Activated CD4-positive, alpha-beta memory T cell treated with anti-CD3 and anti-CD28 coated beads for 36 hours (primary cell): ENCODE measurements at regions not wholly inside any gene's neighbourhood (a gene's known extent, or its start where the extent isn't known, plus 50 kb on each side); places are given as distances from the start of the nearest gene placed in this dataset.

Source experiments
- CTCF ChIA-PET: fragments of 350-600 bp; sonication (Branson Sonifier 250); formaldehyde crosslinking; loops from one replicate; lab custom pipeline; 2021; ENCODE audit warnings: antibody characterized with exemption, inconsistent platforms; lab: Charles Lee
- POLR2A ChIA-PET: fragments of 350-600 bp; sonication (Branson Sonifier 250); formaldehyde crosslinking; loops from one replicate; lab custom pipeline; 2021; ENCODE audit warnings: antibody characterized with exemption; lab: Charles Lee
- DNase-seq: peaks from one replicate; pipeline ENCODE4 v3.0.0-alpha.2; 2020
- H3K27ac Mint-ChIP-seq: one replicate; pipeline ENCODE4 v1.8.0; 2021; ENCODE audit warnings: mixed read lengths
- H3K27me3 Mint-ChIP-seq: one replicate; pipeline ENCODE4 v1.8.0; 2021; ENCODE audit warnings: mixed read lengths
- H3K36me3 Mint-ChIP-seq: one replicate; pipeline ENCODE4 v1.8.0; 2021; ENCODE audit warnings: mixed read lengths
- H3K4me1 Mint-ChIP-seq: one replicate; pipeline ENCODE4 v1.8.0; 2021; ENCODE audit warnings: low read depth, mixed read lengths
- H3K4me3 Mint-ChIP-seq: one replicate; pipeline ENCODE4 v1.8.0; 2021; ENCODE audit warnings: mild to moderate bottlenecking, mixed read lengths
- H3K9me3 Mint-ChIP-seq: one replicate; pipeline ENCODE4 v1.8.0; 2021; ENCODE audit warnings: mixed read lengths
- intact Hi-C: fragments of 100-400 bp; cut with micrococcal nuclease; formaldehyde crosslinking; loops from one replicate; pipeline ENCODE4 v1.15.1; 2023

GRCh38 chr3:13951184-13951583, 71.3 kb upstream of the WNT7A start:
- Mint-ChIP-seq H3K4me1 (no peaks in the 10 kb centered on the region), H3K27ac (no peak overlapping the region), H3K27me3 (peaks cover 29% of the 10 kb centered on the region), H3K36me3 (peaks cover 13% of the 10 kb centered on the region), H3K9me3 (peaks cover 15% of the 10 kb centered on the region), H3K4me3 (no peak overlapping the region)
- no peak for DNase-seq
- POLR2A ChIA-PET, result no interaction called here
- CTCF ChIA-PET, result no interaction called here
- intact Hi-C loops, result no loop called here

DNA sequence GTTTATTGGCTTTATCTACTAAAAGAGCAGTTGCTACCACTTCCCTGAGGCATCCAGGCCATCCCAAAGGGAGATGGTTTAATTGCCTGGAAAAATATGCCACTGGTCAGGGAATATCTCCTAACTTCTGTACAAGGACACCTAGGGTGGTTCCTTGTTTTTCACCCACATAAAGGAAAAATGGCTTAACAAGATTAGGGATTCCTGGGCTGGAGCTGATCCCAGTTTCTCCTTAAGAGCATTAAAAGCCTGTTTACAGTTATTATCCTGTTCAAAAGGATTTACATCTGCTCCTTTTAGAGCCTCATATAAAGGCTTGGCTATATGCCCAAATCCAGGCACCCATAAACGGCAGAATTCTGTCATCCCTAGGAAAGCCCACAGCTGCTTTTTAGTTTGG, 70.2 kb upstream of the WNT7A start:
- peaks cover 17% of the 10 kb centered on the region for H3K36me3 Mint-ChIP-seq
- intact Hi-C loops, result no loop called here
- ChIA-PET CTCF (interaction anchor here (0.6 kb wide), 1 partner anchor 232 kb away, joined by 3 read pairs; no protein-coding TSS in a partner anchor), POLR2A (no interaction called here)
- no peak overlapping the region for H3K27ac Mint-ChIP-seq
- DNase-seq, result no peak
- no peaks in the 10 kb centered on the region for H3K4me1 Mint-ChIP-seq
- no peak overlapping the region for H3K4me3 Mint-ChIP-seq
- H3K9me3 Mint-ChIP-seq, result peaks cover 27% of the 10 kb centered on the region
- H3K27me3 Mint-ChIP-seq, result peaks cover 29% of the 10 kb centered on the region

DNA sequence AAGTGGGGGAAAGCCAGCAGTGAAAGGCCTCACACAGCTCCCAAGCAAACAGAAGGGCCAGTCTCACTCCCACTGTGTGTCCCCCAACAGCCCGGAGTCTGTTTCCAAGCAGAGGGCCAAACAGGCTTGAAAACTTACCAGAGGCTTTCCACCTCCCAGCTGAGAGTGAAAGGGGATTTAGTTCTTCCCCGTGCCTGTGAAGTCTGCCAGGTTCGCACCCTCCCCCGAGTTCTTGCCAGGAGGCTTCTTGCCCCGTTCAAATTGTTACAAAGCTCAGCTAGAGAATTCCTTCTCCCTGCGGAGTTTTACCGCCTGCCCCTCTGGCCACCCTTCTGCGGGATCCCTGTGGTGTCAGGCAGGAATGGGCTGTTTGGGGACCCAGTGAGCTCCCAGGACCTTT, 68.0 kb upstream of the WNT7A start:
- Mint-ChIP-seq H3K4me1 (no peaks in the 10 kb centered on the region), H3K27ac (no peak overlapping the region), H3K9me3 (peaks cover 35% of the 10 kb centered on the region), H3K36me3 (peaks cover 17% of the 10 kb centered on the region), H3K4me3 (no peak overlapping the region), H3K27me3 (peaks cover 25% of the 10 kb centered on the region)
- DNase-seq, result no peak
- intact Hi-C loops, result no loop called here
- ChIA-PET POLR2A (no interaction called here), CTCF (no interaction called here)

DNA sequence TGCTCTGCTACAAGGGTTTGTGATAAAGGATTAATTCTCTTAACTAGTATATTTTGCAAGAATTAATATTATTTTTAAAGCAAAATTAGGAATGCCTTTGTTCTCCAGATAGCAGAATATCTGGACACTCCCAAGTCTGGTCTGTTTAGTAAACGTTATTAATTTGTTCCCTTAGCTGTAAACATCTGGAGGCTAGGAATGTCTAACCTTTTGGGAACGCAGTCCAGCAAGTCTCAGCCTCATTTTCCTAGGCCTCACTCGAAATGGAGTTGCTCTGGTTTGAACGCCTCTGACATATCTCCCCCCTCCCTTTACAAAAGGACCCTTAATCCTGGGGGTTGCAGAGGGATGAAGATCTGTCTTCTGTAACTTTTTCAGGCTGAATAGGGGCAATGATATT, 59.3 kb upstream of the WNT7A start:
- H3K4me3 Mint-ChIP-seq, result no peak overlapping the region
- H3K36me3 Mint-ChIP-seq, result no peaks in the 10 kb centered on the region
- intact Hi-C loops, result no loop called here
- ChIA-PET POLR2A (interaction anchor here (0.6 kb wide), 1 partner anchor 122 kb away, joined by 3 read pairs; no protein-coding TSS in a partner anchor), CTCF (interaction anchor here (0.6 kb wide), 1 partner anchor 43 kb away, joined by 3 read pairs; no protein-coding TSS in a partner anchor)
- H3K27me3 Mint-ChIP-seq, result peaks cover 6% of the 10 kb centered on the region
- DNase-seq, result no peak
- H3K4me1 Mint-ChIP-seq, result no peaks in the 10 kb centered on the region
- no peak overlapping the region for H3K27ac Mint-ChIP-seq
- H3K9me3 Mint-ChIP-seq, result peaks cover 7% of the 10 kb centered on the region

DNA sequence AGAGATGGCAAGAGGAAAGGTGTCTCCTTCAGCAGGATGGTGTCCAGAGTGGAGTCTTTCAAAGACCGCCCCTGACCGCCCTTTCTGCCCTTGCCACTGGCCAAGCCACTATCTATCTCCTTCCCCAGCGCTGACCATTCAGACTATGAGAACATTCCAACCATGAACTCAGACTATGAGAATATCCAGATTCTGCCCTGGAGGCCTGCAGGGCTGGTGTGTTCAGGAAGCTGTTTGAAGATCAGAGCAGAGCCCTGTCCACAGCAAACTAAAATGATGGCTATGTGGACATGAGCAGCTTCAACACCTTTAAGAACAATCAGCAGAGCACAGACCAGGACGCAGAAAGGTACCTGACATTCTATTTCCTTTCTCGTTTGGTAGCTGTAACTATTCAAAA, 57.3 kb upstream of the WNT7A start:
- ChIA-PET CTCF (no interaction called here), POLR2A (interaction anchor here (0.6 kb wide), 1 partner anchor 115 kb away, joined by 3 read pairs; no protein-coding TSS in a partner anchor)
- H3K4me3 Mint-ChIP-seq, result no peak overlapping the region
- intact Hi-C loops, result no loop called here
- no peaks in the 10 kb centered on the region for H3K36me3 Mint-ChIP-seq
- H3K27ac Mint-ChIP-seq, result no peak overlapping the region
- H3K4me1 Mint-ChIP-seq, result peaks cover 4% of the 10 kb centered on the region
- peaks cover 15% of the 10 kb centered on the region for H3K27me3 Mint-ChIP-seq
- peaks cover 3% of the 10 kb centered on the region for H3K9me3 Mint-ChIP-seq
- no peak for DNase-seq

DNA sequence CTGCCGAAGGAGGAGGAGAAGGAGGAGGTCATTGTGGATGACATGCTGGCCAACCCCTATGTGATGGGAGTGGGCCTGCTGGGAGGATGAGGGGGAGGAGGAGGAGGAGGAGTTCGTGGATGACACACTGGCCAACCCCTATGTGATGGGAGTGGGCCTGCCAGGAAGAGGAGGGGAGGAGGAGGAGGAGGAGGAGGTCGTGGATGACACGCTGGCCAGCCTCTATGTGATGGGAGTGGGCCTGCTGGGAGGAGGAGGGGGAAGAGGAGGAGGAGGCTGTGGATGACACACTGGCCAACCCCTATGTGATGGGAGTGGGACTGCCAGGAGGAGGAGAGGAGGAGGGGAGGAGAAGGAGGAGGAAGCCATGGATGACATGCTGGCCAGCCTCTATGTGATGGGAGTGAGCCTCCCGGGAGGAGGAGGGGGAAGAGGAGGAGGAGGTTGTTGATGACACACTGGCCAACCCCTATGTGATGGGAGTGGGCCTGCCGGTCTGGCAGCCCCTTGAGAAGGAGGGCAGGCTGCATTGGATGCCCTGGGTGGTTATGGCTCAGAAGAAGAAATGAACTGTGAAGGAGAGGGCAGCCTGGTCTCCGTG, 55.7 kb upstream of the WNT7A start:
- intact Hi-C loops, result no loop called here
- ChIA-PET POLR2A (no interaction called here), CTCF (no interaction called here)
- Mint-ChIP-seq H3K27ac (no peak overlapping the region), H3K4me1 (peaks cover 4% of the 10 kb centered on the region), H3K9me3 (peaks cover 10% of the 10 kb centered on the region), H3K36me3 (no peaks in the 10 kb centered on the region), H3K27me3 (peaks cover 22% of the 10 kb centered on the region), H3K4me3 (no peak overlapping the region)
- DNase-seq, result no peak

GRCh38 chr3:13934813-13935212, 54.9 kb upstream of the WNT7A start:
- ChIA-PET CTCF (no interaction called here), POLR2A (no interaction called here)
- peaks cover 4% of the 10 kb centered on the region for H3K4me1 Mint-ChIP-seq
- peaks cover 10% of the 10 kb centered on the region for H3K9me3 Mint-ChIP-seq
- DNase-seq, result no peak
- no peak overlapping the region for H3K27ac Mint-ChIP-seq
- peaks cover 22% of the 10 kb centered on the region for H3K27me3 Mint-ChIP-seq
- intact Hi-C loops, result no loop called here
- H3K36me3 Mint-ChIP-seq, result no peaks in the 10 kb centered on the region
- no peak overlapping the region for H3K4me3 Mint-ChIP-seq

GRCh38 chr3:13934315-13934714, 54.4 kb upstream of the WNT7A start:
- H3K36me3 Mint-ChIP-seq, result no peaks in the 10 kb centered on the region
- intact Hi-C loops, result no loop called here
- H3K9me3 Mint-ChIP-seq, result peaks cover 11% of the 10 kb centered on the region
- ChIA-PET POLR2A (no interaction called here), CTCF (no interaction called here)
- no peak overlapping the region for H3K27ac Mint-ChIP-seq
- DNase-seq, result no peak
- H3K27me3 Mint-ChIP-seq, result peaks cover 22% of the 10 kb centered on the region
- peaks cover 4% of the 10 kb centered on the region for H3K4me1 Mint-ChIP-seq
- H3K4me3 Mint-ChIP-seq, result no peak overlapping the region

- ChIA-PET POLR2A (interaction anchor here (1.1 kb wide), 1 partner anchor 20 kb away, joined by 4 read pairs; no protein-coding TSS in a partner anchor), CTCF (no interaction called here)
- DNase-seq, result no peak
- peaks cover 22% of the 10 kb centered on the region for H3K27me3 Mint-ChIP-seq
- H3K4me3 Mint-ChIP-seq, result peak overlapping the region; percentile 57
- intact Hi-C loops, result no loop called here
- no peak overlapping the region for H3K27ac Mint-ChIP-seq
- H3K36me3 Mint-ChIP-seq, result peaks cover 2% of the 10 kb centered on the region
- peaks cover 4% of the 10 kb centered on the region for H3K4me1 Mint-ChIP-seq
- H3K9me3 Mint-ChIP-seq, result peaks cover 21% of the 10 kb centered on the region
Measured at GRCh38 chr3:13932578-13933295, 52.9 kb upstream of the WNT7A start.

- DNase-seq, result no peak
- Mint-ChIP-seq H3K27me3 (peaks cover 22% of the 10 kb centered on the region), H3K4me1 (peaks cover 4% of the 10 kb centered on the region), H3K27ac (no peak overlapping the region), H3K4me3 (no peak overlapping the region), H3K36me3 (peaks cover 6% of the 10 kb centered on the region), H3K9me3 (peaks cover 34% of the 10 kb centered on the region)
- POLR2A ChIA-PET, result no interaction called here
- intact Hi-C loops, result no loop called here
- CTCF ChIA-PET, result no interaction called here
Measured at GRCh38 chr3:13931172-13931571, 51.3 kb upstream of the WNT7A start.
